Body of pancreas (tissue), 4 donors: ENCODE measurements at regions not wholly inside any gene's neighbourhood (a gene's known extent, or its start where the extent isn't known, plus 50 kb on each side); places are given as distances from the start of the nearest gene placed in this dataset.

Source experiments
- POLR2A ChIP-seq, 3 donors: fragments of 450-650 bp; IDR thresholded peaks; one replicate each; pipeline ENCODE4 v1.6.1; 2016; ENCODE audit warnings: antibody characterized with exemption in 3 of 3, mild to moderate bottlenecking in 2 of 3
- TF ChIP-seq, protein P1 (sequence below), 7 experiments: fragments of 450-650 bp in 4 of 7; fragments of 200-600 bp in 3 of 7; sonication (generic) in 3 of 7; IDR thresholded peaks; one replicate each; pipeline ENCODE4 v1.5.1; 2016 to 2019; ENCODE audit warnings: antibody characterized with exemption in 7 of 7

DNA sequence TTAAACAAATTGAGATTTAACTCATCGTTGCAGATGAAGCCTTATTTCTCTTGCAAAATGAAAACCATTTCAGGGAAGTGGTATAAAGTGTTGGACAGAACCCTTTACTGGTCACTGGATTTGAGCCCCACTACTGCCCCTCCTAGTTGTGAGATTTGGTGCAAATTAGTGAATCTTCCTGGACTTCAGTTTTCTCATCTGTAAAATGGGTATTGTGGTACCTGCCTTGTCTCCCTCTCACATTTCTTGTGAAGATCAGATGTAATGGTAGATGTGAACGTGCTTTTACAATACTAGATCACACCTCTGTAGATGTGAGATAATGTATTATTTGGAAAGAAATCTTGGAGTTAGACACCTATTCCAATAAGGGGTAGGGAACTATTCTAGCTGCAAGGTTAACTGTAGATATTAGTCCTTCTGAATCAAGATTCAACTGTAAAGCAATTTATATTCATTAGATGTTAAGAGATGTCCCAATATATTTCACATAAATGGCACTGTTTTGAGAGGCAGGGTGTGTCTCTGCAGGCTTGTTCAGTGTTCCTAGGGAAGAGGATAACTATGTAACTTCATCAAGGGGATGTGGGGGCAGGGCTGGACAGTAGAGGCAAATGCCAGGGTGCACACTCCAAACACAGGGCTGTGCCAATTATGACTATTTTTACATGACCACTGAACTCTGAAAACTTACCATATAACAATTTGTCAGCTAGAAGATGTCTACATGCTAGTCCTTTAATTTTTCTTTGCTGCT, 112.4 kb upstream of the PFN2 start:
- TF ChIP-seq, protein P1, sequence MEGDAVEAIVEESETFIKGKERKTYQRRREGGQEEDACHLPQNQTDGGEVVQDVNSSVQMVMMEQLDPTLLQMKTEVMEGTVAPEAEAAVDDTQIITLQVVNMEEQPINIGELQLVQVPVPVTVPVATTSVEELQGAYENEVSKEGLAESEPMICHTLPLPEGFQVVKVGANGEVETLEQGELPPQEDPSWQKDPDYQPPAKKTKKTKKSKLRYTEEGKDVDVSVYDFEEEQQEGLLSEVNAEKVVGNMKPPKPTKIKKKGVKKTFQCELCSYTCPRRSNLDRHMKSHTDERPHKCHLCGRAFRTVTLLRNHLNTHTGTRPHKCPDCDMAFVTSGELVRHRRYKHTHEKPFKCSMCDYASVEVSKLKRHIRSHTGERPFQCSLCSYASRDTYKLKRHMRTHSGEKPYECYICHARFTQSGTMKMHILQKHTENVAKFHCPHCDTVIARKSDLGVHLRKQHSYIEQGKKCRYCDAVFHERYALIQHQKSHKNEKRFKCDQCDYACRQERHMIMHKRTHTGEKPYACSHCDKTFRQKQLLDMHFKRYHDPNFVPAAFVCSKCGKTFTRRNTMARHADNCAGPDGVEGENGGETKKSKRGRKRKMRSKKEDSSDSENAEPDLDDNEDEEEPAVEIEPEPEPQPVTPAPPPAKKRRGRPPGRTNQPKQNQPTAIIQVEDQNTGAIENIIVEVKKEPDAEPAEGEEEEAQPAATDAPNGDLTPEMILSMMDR (IDR thresholded peaks at IDR 0.05), result no peak
- no peak for TF ChIP-seq POLR2A (IDR thresholded peaks at IDR 0.05)
